CD4-positive, alpha-beta T cell treated with Interleukin-4 for 4 hours (primary cell): ENCODE measurements at regions not wholly inside any gene's neighbourhood (a gene's known extent, or its start where the extent isn't known, plus 50 kb on each side); places are given as distances from the start of the nearest gene placed in this dataset.

Source experiments
- DNase-seq: peaks from one replicate; pipeline ENCODE4 v3.0.0-alpha.2; 2020

- no peak for DNase-seq
Measured at GRCh38 chrX:17919896-17920446, 58.9 kb upstream of the RAI2 start.

- DNase-seq: no peak
Measured at GRCh38 chrX:17917945-17918577, 57.0 kb upstream of the RAI2 start.

GRCh38 chrX:17913801-17914200 lies 52.7 kb upstream of the RAI2 start:
- no peak for DNase-seq
